Rectal smooth muscle tissue (tissue), 1 donor: ENCODE measurements at regions not wholly inside any gene's neighbourhood (a gene's known extent, or its start where the extent isn't known, plus 50 kb on each side); places are given as distances from the start of the nearest gene placed in this dataset.
"Not testable (repeated sequence)": the region's sequence is repeated elsewhere in the genome, so short reads cannot be mapped to it uniquely, and the experiment has no call there.

Experiments used
- H3K27ac ChIP-seq: one replicate; pipeline ENCODE4 v1.7.0; 2013; ENCODE audit warnings: low read depth, low read length, inconsistent platforms
- H3K27me3 ChIP-seq: one replicate; pipeline ENCODE4 v1.7.0; 2013; ENCODE audit warnings: low read length; ENCODE audit not compliant: control insufficient read depth, insufficient read depth
- H3K36me3 ChIP-seq: one replicate; pipeline ENCODE4 v1.7.0; 2013; ENCODE audit warnings: low read length; ENCODE audit not compliant: control insufficient read depth, insufficient read depth
- H3K4me1 ChIP-seq: one replicate; pipeline ENCODE4 v1.7.0; 2013; ENCODE audit warnings: low read length; ENCODE audit not compliant: control insufficient read depth, insufficient read depth
- H3K4me3 ChIP-seq: one replicate; pipeline ENCODE4 v1.7.0; 2013; ENCODE audit warnings: low read length
- H3K9ac ChIP-seq: one replicate; pipeline ENCODE4 v1.7.0; 2013; ENCODE audit warnings: low read length

DNA sequence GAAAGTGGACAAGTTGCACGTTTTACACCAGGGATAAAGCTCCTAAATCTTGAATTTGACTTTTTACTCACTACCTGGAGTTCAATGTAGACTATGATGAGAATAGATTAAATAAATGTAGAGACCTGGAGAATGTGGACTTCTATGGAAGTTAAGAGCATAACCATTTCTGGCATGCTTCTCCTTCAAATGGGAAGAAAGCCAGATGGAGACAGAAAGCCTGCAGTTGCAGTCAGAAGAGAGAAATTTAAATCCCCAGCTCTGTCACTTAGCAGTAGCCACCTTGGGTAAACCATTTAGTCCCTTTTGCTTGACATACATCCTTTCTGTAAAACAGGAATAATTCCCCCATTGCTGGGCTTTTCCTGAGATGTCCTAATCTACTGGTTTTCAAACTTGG, 355.3 kb upstream of the AUTS2 start:
- H3K4me3 ChIP-seq = no peak overlapping the region
- no peaks in the 10 kb centered on the region for H3K36me3 ChIP-seq
- H3K4me1 ChIP-seq = no peaks in the 10 kb centered on the region
- no peaks in the 10 kb centered on the region for H3K27me3 ChIP-seq
- no peak overlapping the region for H3K9ac ChIP-seq
- H3K27ac ChIP-seq = no peak overlapping the region

DNA sequence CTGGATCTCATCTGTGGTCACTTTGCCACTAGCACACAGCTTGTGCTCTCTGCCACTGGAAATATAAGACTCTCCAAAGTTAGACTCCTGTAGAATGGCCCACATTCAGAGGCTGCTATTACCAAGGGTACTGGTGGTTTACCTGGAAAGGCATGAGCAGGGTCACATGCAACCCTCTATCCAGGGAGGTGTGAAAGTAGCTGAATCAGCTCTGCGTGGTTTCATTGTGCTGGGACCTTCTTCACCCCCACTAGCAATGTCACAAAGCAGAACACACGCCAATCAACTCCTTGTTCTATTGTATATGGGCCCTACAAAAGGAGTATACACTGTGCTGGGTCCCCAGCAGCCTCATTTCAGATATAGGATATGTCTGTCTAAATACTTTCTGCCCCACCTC, 353.6 kb upstream of the AUTS2 start:
- no peak overlapping the region for H3K4me3 ChIP-seq
- no peaks in the 10 kb centered on the region for H3K27me3 ChIP-seq
- no peaks in the 10 kb centered on the region for H3K4me1 ChIP-seq
- H3K9ac ChIP-seq = no peak overlapping the region
- H3K27ac ChIP-seq = no peak overlapping the region
- H3K36me3 ChIP-seq = no peaks in the 10 kb centered on the region

DNA sequence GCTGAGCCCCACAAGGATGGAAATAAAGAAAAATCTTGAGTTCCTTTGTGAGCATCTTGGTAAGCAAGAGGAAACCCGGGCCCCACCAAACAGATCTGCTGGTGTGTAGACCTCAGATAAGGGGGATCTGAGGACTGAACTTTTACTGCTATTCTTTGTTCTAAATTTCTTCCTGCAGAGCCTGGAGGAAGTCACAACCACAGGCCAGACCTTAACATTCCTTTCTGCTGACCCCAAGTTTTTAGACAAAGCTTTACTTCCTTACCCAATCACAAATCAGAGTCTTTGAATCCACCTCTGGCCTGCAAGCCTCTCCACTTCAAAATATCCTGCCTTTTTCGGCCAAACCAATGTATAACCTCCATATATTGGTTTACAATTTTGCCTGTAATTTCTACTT, 352.6 kb upstream of the AUTS2 start:
- no peaks in the 10 kb centered on the region for H3K36me3 ChIP-seq
- H3K27ac ChIP-seq = no peak overlapping the region
- H3K9ac ChIP-seq = no peak overlapping the region
- H3K4me3 ChIP-seq = no peak overlapping the region
- no peaks in the 10 kb centered on the region for H3K27me3 ChIP-seq
- no peaks in the 10 kb centered on the region for H3K4me1 ChIP-seq

DNA sequence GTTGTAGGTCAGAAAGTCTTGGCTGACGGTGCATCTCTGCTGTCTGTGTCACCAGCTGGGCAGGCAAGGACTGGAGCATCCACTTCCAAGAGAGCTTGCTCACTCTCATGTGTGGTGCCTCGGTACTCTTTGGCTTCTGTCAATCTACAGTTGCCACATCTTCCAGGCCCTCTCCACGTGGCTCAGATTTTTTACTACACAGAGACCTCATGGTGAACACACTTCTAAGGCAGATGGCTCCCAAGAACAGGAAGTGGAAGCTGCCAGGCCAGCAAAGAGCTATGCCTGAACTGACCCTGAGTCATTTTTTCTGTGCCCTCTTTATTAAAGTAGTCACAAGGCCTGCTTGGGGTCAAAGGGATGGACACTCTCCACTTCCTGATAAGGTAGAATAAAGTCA, 351.5 kb upstream of the AUTS2 start:
- H3K27ac ChIP-seq = no peak overlapping the region

DNA sequence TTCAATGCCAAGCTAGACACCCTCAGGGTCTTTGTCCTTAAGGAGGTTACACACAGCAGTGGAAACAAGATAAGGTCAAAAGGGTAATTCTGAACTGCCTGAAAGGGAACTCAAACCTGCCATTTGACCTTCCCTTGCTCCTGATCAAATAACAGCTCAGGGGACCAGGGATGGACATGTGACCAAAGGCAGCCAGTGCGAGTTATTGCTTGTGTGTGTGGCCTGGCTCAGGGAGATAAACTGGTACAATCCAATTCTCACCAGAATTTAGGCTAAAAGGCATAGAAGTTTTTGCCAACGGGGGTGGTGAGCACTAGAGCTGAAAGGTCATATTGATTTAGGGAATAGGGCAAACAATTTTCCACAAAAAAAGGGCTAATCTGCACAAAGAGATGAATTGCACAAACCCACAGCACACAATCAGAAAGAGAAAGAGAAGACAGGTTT, 349.9 kb upstream of the AUTS2 start:
- not testable (repeated sequence) for H3K36me3 ChIP-seq, H3K9ac ChIP-seq, H3K4me3 ChIP-seq, H3K27me3 ChIP-seq, H3K4me1 ChIP-seq, H3K27ac ChIP-seq

More for the DNA sequence above, 351.5 kb upstream of the AUTS2 start:
- no peak overlapping the region for H3K9ac ChIP-seq
- no peak overlapping the region for H3K4me3 ChIP-seq
- H3K4me1 ChIP-seq = no peaks in the 10 kb centered on the region
- H3K36me3 ChIP-seq = no peaks in the 10 kb centered on the region
- H3K27me3 ChIP-seq = no peaks in the 10 kb centered on the region

DNA sequence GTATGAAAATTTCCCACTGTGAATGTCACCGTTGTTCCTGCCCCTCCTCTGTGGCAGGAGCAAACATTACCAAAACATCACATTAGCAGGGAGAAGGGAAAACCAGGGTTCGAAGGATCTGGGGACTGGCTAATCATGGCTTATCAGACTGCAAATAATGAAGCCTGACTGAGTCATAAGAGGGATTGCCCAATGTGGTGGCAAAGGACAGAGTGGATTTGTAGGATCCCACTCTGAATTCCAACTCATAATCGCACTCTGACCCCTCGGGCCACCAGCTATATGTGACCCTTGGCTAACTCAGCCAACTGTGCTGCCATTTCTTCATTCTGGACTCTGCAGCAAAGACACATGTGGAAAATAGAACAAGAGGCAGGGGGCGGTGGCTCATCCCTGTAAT, 347.3 kb upstream of the AUTS2 start:
- H3K27me3 ChIP-seq = no peaks in the 10 kb centered on the region
- no peaks in the 10 kb centered on the region for H3K4me1 ChIP-seq
- no peak overlapping the region for H3K4me3 ChIP-seq
- H3K9ac ChIP-seq = no peak overlapping the region
- H3K27ac ChIP-seq = no peak overlapping the region
- no peaks in the 10 kb centered on the region for H3K36me3 ChIP-seq

DNA sequence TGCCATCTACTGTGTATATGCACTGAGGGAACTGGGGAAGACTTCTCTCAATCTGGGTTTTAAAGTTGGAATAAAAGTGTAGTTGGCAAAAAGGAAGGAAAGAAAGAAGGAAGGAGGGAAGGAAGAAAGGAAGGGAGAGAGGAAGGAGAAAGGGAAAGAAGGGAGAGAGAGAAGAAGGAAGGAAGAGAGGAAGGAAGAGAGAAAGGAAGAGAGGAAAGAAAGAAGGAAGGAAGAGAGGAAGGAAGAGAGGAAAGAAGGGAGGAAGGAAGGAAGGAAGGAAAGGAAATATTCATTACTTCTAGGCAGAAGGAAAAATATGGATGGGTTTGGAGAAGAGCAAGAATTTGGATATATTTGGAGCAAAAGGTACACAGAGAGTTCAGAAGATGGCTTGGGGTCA, 343.6 kb upstream of the AUTS2 start:
- Histone ChIP-seq H3K27me3 (no peaks in the 10 kb centered on the region), H3K4me3 (no peak overlapping the region), H3K9ac (no peak overlapping the region), H3K36me3 (no peaks in the 10 kb centered on the region), H3K27ac (no peak overlapping the region), H3K4me1 (no peaks in the 10 kb centered on the region)

DNA sequence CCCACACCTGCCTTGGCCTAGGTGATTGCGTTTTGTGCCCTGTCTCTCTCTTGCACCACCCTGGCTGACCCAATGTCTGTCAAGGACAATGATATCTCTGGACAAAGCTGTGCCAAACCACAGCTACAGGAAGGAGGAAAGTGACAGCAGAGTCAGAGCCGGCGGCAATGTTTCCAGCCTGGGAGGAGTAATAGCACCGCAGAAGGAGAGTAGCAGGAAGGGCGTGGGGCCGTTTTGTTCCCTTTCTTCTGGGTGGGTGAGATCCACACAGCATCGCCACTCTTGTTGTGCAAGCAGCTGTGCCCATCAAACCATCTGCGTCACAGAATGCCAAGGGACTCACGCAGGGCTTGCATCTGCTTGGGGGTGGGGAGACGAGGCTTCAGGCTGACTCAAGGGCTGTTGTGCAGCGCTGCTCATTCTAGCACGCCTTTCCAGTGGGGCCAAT, 341.6 kb upstream of the AUTS2 start:
- H3K36me3 ChIP-seq = no peaks in the 10 kb centered on the region

DNA sequence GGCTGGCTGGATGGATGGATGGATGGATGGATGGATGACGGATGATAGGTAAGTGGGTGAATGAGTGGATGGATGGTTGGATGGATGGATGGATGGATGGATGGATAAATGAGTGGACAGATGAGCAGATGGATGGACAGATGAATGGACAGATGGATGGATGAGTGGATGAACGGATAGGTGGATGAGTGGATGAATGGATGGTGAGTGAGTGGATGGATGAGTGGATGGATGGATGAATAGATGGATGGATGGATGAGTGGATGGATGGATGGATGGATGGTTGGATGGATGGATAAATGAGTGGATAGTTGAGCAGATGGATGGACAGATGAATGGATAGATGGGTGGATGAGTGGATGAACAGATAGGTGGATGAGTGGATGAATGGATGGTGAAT, 340.7 kb upstream of the AUTS2 start:
- no peaks in the 10 kb centered on the region for H3K27me3 ChIP-seq
- H3K27ac ChIP-seq = no peak overlapping the region
- no peaks in the 10 kb centered on the region for H3K36me3 ChIP-seq
- no peak overlapping the region for H3K9ac ChIP-seq
- H3K4me3 ChIP-seq = no peak overlapping the region
- no peaks in the 10 kb centered on the region for H3K4me1 ChIP-seq

More for the DNA sequence above, 341.6 kb upstream of the AUTS2 start:
- Histone ChIP-seq H3K27me3 (no peaks in the 10 kb centered on the region), H3K4me1 (no peaks in the 10 kb centered on the region), H3K4me3 (no peak overlapping the region), H3K27ac (no peak overlapping the region), H3K9ac (no peak overlapping the region)

DNA sequence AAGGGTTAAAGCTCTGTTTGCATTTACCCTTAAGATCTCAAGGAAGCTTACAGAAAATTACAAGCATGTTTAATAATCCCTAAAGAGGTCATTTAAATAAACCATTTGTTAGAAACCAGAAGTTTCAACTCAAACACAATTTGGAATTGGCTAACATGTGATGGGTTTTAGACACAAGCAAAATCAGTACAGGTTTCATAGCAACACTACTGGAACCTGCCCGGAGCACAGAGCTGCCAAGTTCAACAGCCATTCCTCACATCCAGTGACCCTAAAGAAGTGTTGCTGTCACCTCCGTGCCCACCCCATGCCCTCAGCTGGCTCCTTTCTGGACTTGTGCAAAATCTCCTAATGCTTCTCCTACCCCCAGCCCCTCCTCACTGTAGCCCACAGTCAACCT, 338.8 kb upstream of the AUTS2 start:
- no peak overlapping the region for H3K4me3 ChIP-seq
- no peaks in the 10 kb centered on the region for H3K27me3 ChIP-seq
- no peak overlapping the region for H3K9ac ChIP-seq
- H3K36me3 ChIP-seq = no peaks in the 10 kb centered on the region
- H3K4me1 ChIP-seq = no peaks in the 10 kb centered on the region
- H3K27ac ChIP-seq = no peak overlapping the region

DNA sequence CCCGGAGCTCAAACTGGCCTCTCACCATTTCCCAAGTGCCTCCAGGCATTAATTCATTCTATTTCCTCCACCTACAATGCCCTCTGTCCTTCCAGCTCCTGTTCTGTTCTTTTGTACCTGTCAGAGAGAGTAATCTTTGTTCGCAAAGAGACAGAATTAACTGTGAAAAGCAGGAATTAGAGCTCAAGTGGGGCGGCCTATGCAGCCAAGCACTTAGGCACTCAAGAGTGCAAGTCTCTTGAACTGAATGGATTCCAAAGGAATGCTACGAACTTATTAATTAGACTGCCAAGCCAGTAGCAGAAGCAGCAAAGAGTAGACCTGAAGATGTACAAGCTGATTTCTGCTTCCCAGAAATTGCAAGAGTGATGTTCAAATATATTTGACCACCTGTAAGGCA, 338.3 kb upstream of the AUTS2 start:
- Histone ChIP-seq H3K36me3 (no peaks in the 10 kb centered on the region), H3K4me3 (no peak overlapping the region), H3K9ac (no peak overlapping the region), H3K4me1 (no peaks in the 10 kb centered on the region), H3K27ac (no peak overlapping the region), H3K27me3 (no peaks in the 10 kb centered on the region)

DNA sequence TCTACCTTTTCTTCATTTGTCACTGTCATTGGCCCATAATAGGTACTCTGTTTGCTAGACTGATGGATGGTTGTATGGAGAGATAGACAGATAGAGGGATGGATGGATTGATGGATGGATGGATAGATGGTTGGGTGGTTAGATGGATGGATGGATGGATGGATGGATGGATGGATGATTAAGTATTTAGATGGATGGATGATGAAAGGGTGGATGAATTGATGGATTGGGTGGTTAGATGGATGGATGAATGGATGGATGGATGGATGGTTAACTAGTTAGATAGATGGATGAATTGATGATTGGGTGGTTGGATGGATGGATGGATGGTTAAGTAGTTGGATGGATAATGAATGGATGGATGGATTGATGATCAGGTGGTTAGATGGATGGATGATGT, 334.7 kb upstream of the AUTS2 start:
- Histone ChIP-seq H3K4me3 (no peak overlapping the region), H3K27ac (no peak overlapping the region)

DNA sequence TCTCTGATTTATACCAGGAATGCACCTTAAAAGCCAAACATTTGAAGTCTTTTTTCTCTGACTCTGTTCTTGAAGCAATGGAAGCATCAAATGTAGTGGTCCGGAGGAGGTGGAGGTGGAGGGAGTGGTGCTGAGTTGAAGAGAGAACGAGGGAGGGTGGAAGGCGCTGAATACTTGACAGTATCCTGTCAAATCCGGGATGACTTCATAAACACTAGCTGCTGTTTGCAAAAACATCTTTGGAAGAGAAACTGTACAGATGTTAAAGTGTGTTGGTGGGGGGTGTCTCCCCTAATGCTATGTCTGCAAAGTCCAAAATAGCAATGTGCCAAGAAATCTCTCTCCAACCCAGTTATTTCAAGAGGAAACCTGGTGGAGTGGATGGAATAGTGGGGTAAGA, 328.5 kb upstream of the AUTS2 start:
- no peak overlapping the region for H3K9ac ChIP-seq
- H3K4me3 ChIP-seq = no peak overlapping the region
- no peaks in the 10 kb centered on the region for H3K4me1 ChIP-seq
- no peaks in the 10 kb centered on the region for H3K27me3 ChIP-seq
- no peaks in the 10 kb centered on the region for H3K36me3 ChIP-seq
- no peak overlapping the region for H3K27ac ChIP-seq

More for the DNA sequence above, 334.7 kb upstream of the AUTS2 start:
- Histone ChIP-seq H3K36me3 (no peaks in the 10 kb centered on the region), H3K27me3 (no peaks in the 10 kb centered on the region), H3K9ac (no peak overlapping the region), H3K4me1 (no peaks in the 10 kb centered on the region)
